ENCODE measurements at regions not wholly inside any gene's neighbourhood (a gene's known extent, or its start where the extent isn't known, plus 50 kb on each side); places are given as distances from the start of the nearest gene placed in this dataset.

- peak overlapping the region; percentile 2 for H3K4me2 ChIP-seq (ENCODE audit: unreplicated experiment)
- no peaks in the 10 kb centered on the region for H3K4me1 ChIP-seq (ENCODE audit: insufficient read depth)
- no peaks in the 10 kb centered on the region for H3K27me3 ChIP-seq (replicated peaks; ENCODE audit: insufficient read depth)
- H3K9me2 ChIP-seq (ENCODE audit: insufficient read depth): no peaks in the 10 kb centered on the region
- in situ Hi-C loops (cut with MboI): no loop called here
- no peaks in the 10 kb centered on the region for H3F3A ChIP-seq (ENCODE audit: insufficient read depth)
- 21 to 35% methylated on average over 11 of the region's 11 CpGs for WGBS, 2 experiments (ENCODE audit: low coverage in 1 of 2, low lambda C conversion rate in 2 of 2, missing lambda C conversion rate in 2 of 2)
- no peak overlapping the region for H3K27ac ChIP-seq
- no peak for DNase-seq
- no peak overlapping the region for H3K9ac ChIP-seq
- H4K20me1 ChIP-seq (ENCODE audit: insufficient read depth): no peaks in the 10 kb centered on the region
- no peak overlapping the region for H2AFZ ChIP-seq
- H3K4me3 ChIP-seq: no peak overlapping the region
- H3K79me2 ChIP-seq (ENCODE audit: insufficient read depth): no peaks in the 10 kb centered on the region
- H3K9me3 ChIP-seq (ENCODE audit: low read depth): no peaks in the 10 kb centered on the region
- H3K36me3 ChIP-seq (ENCODE audit: low read depth): no peaks in the 10 kb centered on the region
- no peak for TF ChIP-seq EZH2 (IDR thresholded peaks at IDR 0.05; ENCODE audit: insufficient read depth, poor library complexity, severe bottlenecking)
- no peak for TF ChIP-seq EZH2phosphoT487 (IDR thresholded peaks at IDR 0.05; ENCODE audit: insufficient read depth, low read depth)
Observed at GRCh38 chr6:21309807-21310221, 283.7 kb upstream of the SOX4 start.

DNA sequence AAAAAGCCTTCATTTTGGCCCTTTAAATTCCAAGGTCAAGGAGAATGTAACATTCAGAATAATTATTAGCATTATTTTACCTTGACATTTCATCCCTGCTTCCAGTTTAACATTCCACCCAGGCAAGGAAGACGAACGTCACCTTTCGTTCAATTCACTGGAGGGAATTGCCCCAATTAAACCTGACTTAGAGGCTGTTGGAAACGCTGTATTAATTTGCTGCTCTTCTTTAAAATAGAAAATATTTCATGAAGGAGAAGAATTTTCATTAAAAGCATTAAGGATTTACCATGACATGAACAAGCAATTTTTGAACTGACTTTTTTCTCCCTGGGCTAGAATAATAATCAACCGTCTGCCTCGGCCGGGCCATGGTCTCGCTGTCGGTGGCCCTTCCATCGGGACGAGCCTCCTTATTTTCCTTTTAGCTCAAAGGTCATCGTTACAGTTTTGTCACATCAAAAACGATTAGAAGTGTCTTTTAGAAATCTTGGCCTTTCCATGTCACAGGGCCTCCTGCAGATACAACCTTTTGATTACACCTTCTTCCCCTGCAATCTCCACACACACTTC is 282.9 kb upstream of the SOX4 start:
- H3F3A ChIP-seq (ENCODE audit: insufficient read depth): no peaks in the 10 kb centered on the region
- 81 to 83% methylated on average over 13 of the region's 13 CpGs for WGBS, 2 experiments (ENCODE audit: low coverage in 1 of 2, low lambda C conversion rate in 2 of 2, missing lambda C conversion rate in 2 of 2)
- H4K20me1 ChIP-seq (ENCODE audit: insufficient read depth): no peaks in the 10 kb centered on the region

DNA sequence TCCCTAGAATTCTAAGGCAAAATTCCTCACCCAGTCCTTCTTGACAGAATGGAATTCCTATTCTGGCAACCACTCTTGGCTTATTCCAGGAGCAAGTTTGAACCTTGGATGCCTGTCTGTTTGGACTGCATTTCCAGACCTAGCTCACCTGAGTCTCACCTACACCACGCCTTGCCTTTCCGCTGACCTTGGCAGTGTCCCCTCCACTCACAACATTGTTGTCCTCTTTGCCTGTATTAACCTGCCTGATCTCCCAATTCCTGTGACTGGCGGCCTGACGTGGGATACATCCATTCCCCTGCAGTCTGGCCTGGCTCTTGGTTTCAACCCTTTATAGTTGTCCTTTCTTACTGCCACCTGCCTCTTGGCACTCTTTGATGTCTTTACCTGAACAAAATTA is 281.4 kb upstream of the SOX4 start:
- Histone ChIP-seq H3K4me2 (ENCODE audit: unreplicated experiment) (no peak overlapping the region), H3K79me2 (ENCODE audit: insufficient read depth) (no peaks in the 10 kb centered on the region), H4K20me1 (ENCODE audit: insufficient read depth) (no peaks in the 10 kb centered on the region), H3K9me3 (ENCODE audit: low read depth) (no peaks in the 10 kb centered on the region), H3K9ac (no peak overlapping the region), H3K9me2 (ENCODE audit: insufficient read depth) (no peaks in the 10 kb centered on the region), H3K4me3 (no peak overlapping the region), H3K27ac (no peak overlapping the region), H3K4me1 (ENCODE audit: insufficient read depth) (no peaks in the 10 kb centered on the region), H3F3A (ENCODE audit: insufficient read depth) (no peaks in the 10 kb centered on the region), H2AFZ (no peak overlapping the region), H3K27me3 (replicated peaks; ENCODE audit: insufficient read depth) (no peaks in the 10 kb centered on the region), H3K36me3 (ENCODE audit: low read depth) (no peaks in the 10 kb centered on the region)
- TF ChIP-seq EZH2phosphoT487 (IDR thresholded peaks at IDR 0.05; ENCODE audit: insufficient read depth, low read depth): no peak
- no peak for TF ChIP-seq EZH2 (IDR thresholded peaks at IDR 0.05; ENCODE audit: insufficient read depth, poor library complexity, severe bottlenecking)
- in situ Hi-C loops (cut with MboI): no loop called here
- DNase-seq: no peak
- 89 to 90% methylated on average over 4 of the region's 4 CpGs for WGBS, 2 experiments (ENCODE audit: low coverage in 1 of 2, low lambda C conversion rate in 2 of 2, missing lambda C conversion rate in 2 of 2)

More for the DNA sequence above, 282.9 kb upstream of the SOX4 start:
- no peaks in the 10 kb centered on the region for H3K9me2 ChIP-seq (ENCODE audit: insufficient read depth)
- in situ Hi-C loops (cut with MboI): no loop called here
- H3K4me1 ChIP-seq (ENCODE audit: insufficient read depth): no peaks in the 10 kb centered on the region
- no peak for TF ChIP-seq EZH2phosphoT487 (IDR thresholded peaks at IDR 0.05; ENCODE audit: insufficient read depth, low read depth)
- no peak for TF ChIP-seq EZH2 (IDR thresholded peaks at IDR 0.05; ENCODE audit: insufficient read depth, poor library complexity, severe bottlenecking)
- DNase-seq: no peak
- no peak overlapping the region for H3K4me2 ChIP-seq (ENCODE audit: unreplicated experiment)
- no peaks in the 10 kb centered on the region for H3K79me2 ChIP-seq (ENCODE audit: insufficient read depth)
- H3K27me3 ChIP-seq (replicated peaks; ENCODE audit: insufficient read depth): no peaks in the 10 kb centered on the region
- no peak overlapping the region for H2AFZ ChIP-seq
- no peak overlapping the region for H3K4me3 ChIP-seq
- H3K9me3 ChIP-seq (ENCODE audit: low read depth): no peaks in the 10 kb centered on the region
- no peak overlapping the region for H3K27ac ChIP-seq
- H3K9ac ChIP-seq: no peak overlapping the region
- H3K36me3 ChIP-seq (ENCODE audit: low read depth): no peaks in the 10 kb centered on the region

- no peaks in the 10 kb centered on the region for H3K9me3 ChIP-seq (ENCODE audit: low read depth)
- in situ Hi-C loops (cut with MboI): no loop called here
- 38 to 41% methylated on average over 12 of the region's 12 CpGs for WGBS, 2 experiments (ENCODE audit: low coverage in 1 of 2, low lambda C conversion rate in 2 of 2, missing lambda C conversion rate in 2 of 2)
- H3K27me3 ChIP-seq (replicated peaks; ENCODE audit: insufficient read depth): no peaks in the 10 kb centered on the region
- H3K27ac ChIP-seq: no peak overlapping the region
- no peak overlapping the region for H3K4me2 ChIP-seq (ENCODE audit: unreplicated experiment)
- H3K4me3 ChIP-seq: no peak overlapping the region
- H3K9ac ChIP-seq: no peak overlapping the region
- H3K36me3 ChIP-seq (ENCODE audit: low read depth): no peaks in the 10 kb centered on the region
- no peak for DNase-seq
- no peaks in the 10 kb centered on the region for H3K79me2 ChIP-seq (ENCODE audit: insufficient read depth)
- no peak for TF ChIP-seq EZH2phosphoT487 (IDR thresholded peaks at IDR 0.05; ENCODE audit: insufficient read depth, low read depth)
- TF ChIP-seq EZH2 (IDR thresholded peaks at IDR 0.05; ENCODE audit: insufficient read depth, poor library complexity, severe bottlenecking): no peak
- no peaks in the 10 kb centered on the region for H3F3A ChIP-seq (ENCODE audit: insufficient read depth)
- no peaks in the 10 kb centered on the region for H3K9me2 ChIP-seq (ENCODE audit: insufficient read depth)
- no peaks in the 10 kb centered on the region for H3K4me1 ChIP-seq (ENCODE audit: insufficient read depth)
- 0 out of 2 replicates have a peak overlapping the region, but pooled peaks have one; percentile 24 for H2AFZ ChIP-seq
- no peaks in the 10 kb centered on the region for H4K20me1 ChIP-seq (ENCODE audit: insufficient read depth)
Observed at GRCh38 chr6:21317642-21318041, 275.9 kb upstream of the SOX4 start.

- H3K4me3 ChIP-seq: no peak overlapping the region
- no peaks in the 10 kb centered on the region for H3K4me1 ChIP-seq (ENCODE audit: insufficient read depth)
- H3K4me2 ChIP-seq (ENCODE audit: unreplicated experiment): no peak overlapping the region
- no peaks in the 10 kb centered on the region for H3K27me3 ChIP-seq (replicated peaks; ENCODE audit: insufficient read depth)
- 34 to 43% methylated on average over 6 of the region's 6 CpGs for WGBS, 2 experiments (ENCODE audit: low coverage in 1 of 2, low lambda C conversion rate in 2 of 2, missing lambda C conversion rate in 2 of 2)
- H3K27ac ChIP-seq: no peak overlapping the region
- no peaks in the 10 kb centered on the region for H3K79me2 ChIP-seq (ENCODE audit: insufficient read depth)
- no peaks in the 10 kb centered on the region for H3K9me2 ChIP-seq (ENCODE audit: insufficient read depth)
- DNase-seq: peak; percentile 4
- H3K9me3 ChIP-seq (ENCODE audit: low read depth): no peaks in the 10 kb centered on the region
- no peak overlapping the region for H2AFZ ChIP-seq
- in situ Hi-C loops (cut with MboI): no loop called here
- no peaks in the 10 kb centered on the region for H3F3A ChIP-seq (ENCODE audit: insufficient read depth)
- no peak for TF ChIP-seq EZH2 (IDR thresholded peaks at IDR 0.05; ENCODE audit: insufficient read depth, poor library complexity, severe bottlenecking)
- no peak for TF ChIP-seq EZH2phosphoT487 (IDR thresholded peaks at IDR 0.05; ENCODE audit: insufficient read depth, low read depth)
- no peak overlapping the region for H3K9ac ChIP-seq
- H3K36me3 ChIP-seq (ENCODE audit: low read depth): no peaks in the 10 kb centered on the region
- H4K20me1 ChIP-seq (ENCODE audit: insufficient read depth): no peaks in the 10 kb centered on the region
Observed at GRCh38 chr6:21321076-21321475, 272.5 kb upstream of the SOX4 start.

Measured in GM23248 (cell line).